A549 (cell line): ENCODE measurements at regions not wholly inside any gene's neighbourhood (a gene's known extent, or its start where the extent isn't known, plus 50 kb on each side); places are given as distances from the start of the nearest gene placed in this dataset.

ENCODE experiments used
- ATAC-seq, 2 experiments: fragments of 200-7000 bp in 1 of 2; fragments of >200 bp in 1 of 2; cut with Nextera tagmentation in 1 of 2; cut with Tn5 transposase in 1 of 2; 3 replicates each; pipeline versions ENCODE4 v1.8.0 to v1.9.1; 2018 to 2020; ENCODE audit warnings: mild to moderate bottlenecking in 1 of 2, moderate library complexity in 1 of 2
- CTCF ChIA-PET: fragments of 300-600 bp; sonication (Branson Sonifier 250); formaldehyde crosslinking; extraction: SDS; loops from one replicate; lab custom pipeline; 2021; ENCODE audit warnings: antibody characterized with exemption, inconsistent platforms; lab: Yijun Ruan, JAX
- POLR2A ChIA-PET: fragments of 350-600 bp; formaldehyde crosslinking; extraction: SDS; loops from one replicate; lab custom pipeline; 2021; ENCODE audit warnings: antibody characterized with exemption, inconsistent platforms; lab: Yijun Ruan, JAX
- DNase-seq, 2 experiments: peaks; one replicate each; pipeline versions ENCODE4 v3.0.0 to v3.0.0-alpha.2; 2011 to 2016; ENCODE audit warnings: low read depth in 1 of 2, low spot score in 1 of 2
- FAIRE-seq: peaks from 2 replicates; lab custom pipeline; 2011; peaks lifted over from hg19 to GRCh38; lab: Jason Lieb, UNC
- H3K27ac ChIP-seq, 2 experiments: fragments of >200 bp; sonication (Bioruptor Twin); formaldehyde crosslinking; 3 replicates each; pipeline ENCODE4 v1.5.1; 2016 to 2017
- H3K4me1 ChIP-seq: fragments of >200 bp; sonication (Bioruptor Twin); formaldehyde crosslinking; 3 replicates; pipeline ENCODE4 v1.6.1; 2016
- H3K4me2 ChIP-seq: fragments of >200 bp; sonication (Bioruptor Twin); formaldehyde crosslinking; 3 replicates; pipeline ENCODE4 v1.6.1; 2016
- H3K4me3 ChIP-seq: fragments of >200 bp; sonication (Bioruptor Twin); formaldehyde crosslinking; 3 replicates; pipeline ENCODE4 v1.5.1; 2016
- H3K9me3 ChIP-seq: fragments of >200 bp; sonication (Bioruptor Twin); formaldehyde crosslinking; 3 replicates; pipeline ENCODE4 v1.6.1; 2016
- BHLHE40 ChIP-seq: IDR thresholded peaks from 2 replicates; pipeline ENCODE4 v1.6.1; 2012; ENCODE audit warnings: low read depth, low read length, inconsistent platforms
- CEBPB ChIP-seq, 2 experiments: fragments of >200 bp in 1 of 2; sonication (Bioruptor Twin) in 1 of 2; formaldehyde crosslinking in 1 of 2; IDR thresholded peaks; 2 replicates each; pipeline ENCODE4 v1.6.1; 2012 to 2016
- EHF ChIP-seq: fragments of 250-450 bp; sonication (Bioruptor Pico); IDR thresholded peaks from 2 replicates; pipeline ENCODE4 v1.5.0; 2020; ENCODE audit warnings: mild to moderate bottlenecking
- EHMT2 ChIP-seq: fragments of 200-600 bp; sonication (generic); IDR thresholded peaks from 2 replicates; pipeline ENCODE4 v1.6.1; 2016; ENCODE audit warnings: antibody characterized with exemption, low read depth, mild to moderate bottlenecking, moderate library complexity
- ELK1 ChIP-seq: fragments of 150-350 bp; IDR thresholded peaks from 2 replicates; pipeline ENCODE4 v1.6.1; 2014; ENCODE audit warnings: low read depth, mild to moderate bottlenecking, low read length
- GATA3 ChIP-seq: IDR thresholded peaks from 2 replicates; pipeline ENCODE4 v1.6.1; 2012; ENCODE audit warnings: borderline replicate concordance
- HES2 ChIP-seq: fragments of >200 bp; sonication (Bioruptor Twin); formaldehyde crosslinking; IDR thresholded peaks from 2 replicates; pipeline ENCODE4 v1.6.1; 2016
- HEYL ChIP-seq: fragments of 250-450 bp; sonication (Bioruptor Pico); IDR thresholded peaks from 2 replicates; pipeline ENCODE4 v1.8.0; 2021; ENCODE audit warnings: mild to moderate bottlenecking, moderate library complexity
- MAX ChIP-seq: IDR thresholded peaks from 2 replicates; pipeline ENCODE4 v1.6.1; 2012
- NFE2L2 ChIP-seq: fragments of 150-350 bp; conservative IDR thresholded peaks from 2 replicates; pipeline ENCODE4 v1.6.1; 2014; ENCODE audit warnings: low read length
- PHF8 ChIP-seq: fragments of 200-600 bp; sonication (generic); IDR thresholded peaks from 2 replicates; pipeline ENCODE4 v1.6.1; 2016; ENCODE audit warnings: low read depth, mild to moderate bottlenecking, antibody characterized with exemption, moderate library complexity, borderline replicate concordance
- POLR2AphosphoS2 ChIP-seq: conservative IDR thresholded peaks from 2 replicates; pipeline ENCODE4 v1.6.1; 2012; ENCODE audit warnings: low read length, improper control_type of control experiment, inconsistent platforms
- REST ChIP-seq: fragments of 200-600 bp; sonication (generic); IDR thresholded peaks from 2 replicates; pipeline ENCODE4 v1.6.1; 2016; ENCODE audit warnings: antibody characterized with exemption, mild to moderate bottlenecking, moderate library complexity
- RNF2 ChIP-seq: fragments of 200-600 bp; sonication (generic); IDR thresholded peaks from 2 replicates; pipeline ENCODE4 v1.6.1; 2016; ENCODE audit warnings: low read depth, mild to moderate bottlenecking, antibody characterized with exemption, moderate library complexity, borderline replicate concordance
- SREBF2 ChIP-seq: fragments of 450-650 bp; IDR thresholded peaks from 2 replicates; pipeline ENCODE4 v1.6.1; 2014; ENCODE audit warnings: mild to moderate bottlenecking, moderate library complexity
- TFCP2L1 ChIP-seq: fragments of 250-450 bp; sonication (Bioruptor Pico); IDR thresholded peaks from 2 replicates; pipeline ENCODE4 v1.5.0; 2021; ENCODE audit warnings: mild to moderate bottlenecking
- ZNF302 ChIP-seq: fragments of 250-450 bp; sonication (Bioruptor Pico); IDR thresholded peaks from 2 replicates; pipeline ENCODE4 v1.9.0; 2021; ENCODE audit warnings: inconsistent platforms, mild to moderate bottlenecking, moderate library complexity
- ZSCAN20 ChIP-seq: fragments of 250-450 bp; sonication (Bioruptor Pico); IDR thresholded peaks from 2 replicates; pipeline ENCODE4 v1.8.0; 2022; ENCODE audit warnings: mild to moderate bottlenecking, moderate library complexity
- WGBS: methylation state at CpG from one replicate; pipeline ENCODE4 v1.1.6; 2017; ENCODE audit errors: missing lambda C conversion rate; 5-methylcytosine and 5-hydroxymethylcytosine counted together
- TF ChIP-seq, protein P1 (sequence below): IDR thresholded peaks from 2 replicates; pipeline ENCODE4 v1.6.1; 2012
- TF ChIP-seq, protein P2 (sequence below): fragments of 250-450 bp; sonication (Bioruptor Pico); IDR thresholded peaks from 2 replicates; pipeline ENCODE4 v1.5.0; 2021; ENCODE audit warnings: mild to moderate bottlenecking, moderate library complexity, borderline replicate concordance

GRCh38 chr22:47435826-47436225 is 673.4 kb downstream of the TBC1D22A start:
- FAIRE-seq (no peak), DNase-seq (no peak), ATAC-seq (no peak)
- H3K4me3 ChIP-seq = no peak overlapping the region
- H3K4me2 ChIP-seq = no peak overlapping the region
- TF ChIP-seq PHF8 = no peak
- TF ChIP-seq REST = no peak
- no peak for TF ChIP-seq SREBF2
- no peak for TF ChIP-seq MAX
- no peak for TF ChIP-seq HES2
- no peak for TF ChIP-seq TFCP2L1 (CRISPR knock-in tag)
- TF ChIP-seq ZNF302 (CRISPR knock-in tag) = no peak
- TF ChIP-seq EHF (CRISPR knock-in tag) = no peak
- TF ChIP-seq ELK1 = no peak
- TF ChIP-seq EHMT2 = no peak
- TF ChIP-seq RNF2 = no peak
- CTCF ChIA-PET = no interaction called here
- H3K27ac ChIP-seq = no peak overlapping the region
- WGBS = 34% methylated on average over 7 of the region's 7 CpGs
- POLR2A ChIA-PET = no interaction called here
- H3K9me3 ChIP-seq = peaks cover 9% of the 10 kb centered on the region; the same call in 2 of the 3 replicates
- no peaks in the 10 kb centered on the region for H3K4me1 ChIP-seq

- ATAC-seq = no peak
- POLR2A ChIA-PET = no interaction called here
- Histone ChIP-seq H3K27ac (no peak overlapping the region), H3K4me3 (no peak overlapping the region), H3K4me1 (no peaks in the 10 kb centered on the region)
- CTCF ChIA-PET = no interaction called here
- WGBS = 8% methylated on average over 5 of the region's 5 CpGs
- no peak for TF ChIP-seq GATA3
- no peak for TF ChIP-seq NFE2L2
- TF ChIP-seq POLR2AphosphoS2 = no peak
- TF ChIP-seq, protein P1, sequence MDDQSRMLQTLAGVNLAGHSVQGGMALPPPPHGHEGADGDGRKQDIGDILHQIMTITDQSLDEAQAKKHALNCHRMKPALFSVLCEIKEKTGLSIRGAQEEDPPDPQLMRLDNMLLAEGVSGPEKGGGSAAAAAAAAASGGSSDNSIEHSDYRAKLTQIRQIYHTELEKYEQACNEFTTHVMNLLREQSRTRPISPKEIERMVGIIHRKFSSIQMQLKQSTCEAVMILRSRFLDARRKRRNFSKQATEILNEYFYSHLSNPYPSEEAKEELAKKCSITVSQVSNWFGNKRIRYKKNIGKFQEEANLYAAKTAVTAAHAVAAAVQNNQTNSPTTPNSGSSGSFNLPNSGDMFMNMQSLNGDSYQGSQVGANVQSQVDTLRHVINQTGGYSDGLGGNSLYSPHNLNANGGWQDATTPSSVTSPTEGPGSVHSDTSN = no peak
- no peak for TF ChIP-seq CEBPB (IDR thresholded peaks at IDR 0.05)
- TF ChIP-seq, protein P2, sequence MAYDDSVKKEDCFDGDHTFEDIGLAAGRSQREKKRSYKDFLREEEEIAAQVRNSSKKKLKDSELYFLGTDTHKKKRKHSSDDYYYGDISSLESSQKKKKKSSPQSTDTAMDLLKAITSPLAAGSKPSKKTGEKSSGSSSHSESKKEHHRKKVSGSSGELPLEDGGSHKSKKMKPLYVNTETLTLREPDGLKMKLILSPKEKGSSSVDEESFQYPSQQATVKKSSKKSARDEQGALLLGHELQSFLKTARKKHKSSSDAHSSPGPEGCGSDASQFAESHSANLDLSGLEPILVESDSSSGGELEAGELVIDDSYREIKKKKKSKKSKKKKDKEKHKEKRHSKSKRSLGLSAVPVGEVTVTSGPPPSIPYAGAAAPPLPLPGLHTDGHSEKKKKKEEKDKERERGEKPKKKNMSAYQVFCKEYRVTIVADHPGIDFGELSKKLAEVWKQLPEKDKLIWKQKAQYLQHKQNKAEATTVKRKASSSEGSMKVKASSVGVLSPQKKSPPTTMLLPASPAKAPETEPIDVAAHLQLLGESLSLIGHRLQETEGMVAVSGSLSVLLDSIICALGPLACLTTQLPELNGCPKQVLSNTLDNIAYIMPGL (CRISPR knock-in tag) = no peak
- no peak for TF ChIP-seq BHLHE40
- TF ChIP-seq HEYL (CRISPR knock-in tag) = no peak
- TF ChIP-seq ZSCAN20 (CRISPR knock-in tag) = no peak
- TF ChIP-seq, all 56 proteins: peak for 0
- DNase-seq (no peak), FAIRE-seq (no peak)
- Histone ChIP-seq H3K9me3 (peaks cover 9% of the 10 kb centered on the region; the same call in 2 of the 3 replicates), H3K4me2 (no peak overlapping the region)
Measured at GRCh38 chr22:47435204-47435487, 672.7 kb downstream of the TBC1D22A start.
